ENCODE measurements at regions not wholly inside any gene's neighbourhood (a gene's known extent, or its start where the extent isn't known, plus 50 kb on each side); places are given as distances from the start of the nearest gene placed in this dataset.

DNA sequence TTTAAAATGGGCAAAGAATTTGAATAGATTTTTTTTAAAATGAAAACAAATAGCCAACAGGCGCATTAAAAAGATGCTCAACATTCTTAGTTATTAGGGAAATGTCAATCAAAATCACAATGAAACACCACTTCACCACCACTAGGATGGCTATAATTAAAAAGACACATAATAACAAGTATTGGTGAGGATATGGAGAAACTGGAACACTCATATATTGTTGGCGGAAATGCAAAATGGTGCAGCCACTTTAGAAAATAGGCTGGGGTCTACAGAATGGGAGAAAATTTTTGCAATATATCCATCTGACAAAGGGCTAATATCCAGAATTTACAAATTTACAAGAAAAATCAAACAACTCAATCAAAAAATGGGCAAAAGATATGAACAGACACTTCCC is 107.8 kb upstream of the FOXD3 start:
- TF ChIP-seq, protein P1, sequence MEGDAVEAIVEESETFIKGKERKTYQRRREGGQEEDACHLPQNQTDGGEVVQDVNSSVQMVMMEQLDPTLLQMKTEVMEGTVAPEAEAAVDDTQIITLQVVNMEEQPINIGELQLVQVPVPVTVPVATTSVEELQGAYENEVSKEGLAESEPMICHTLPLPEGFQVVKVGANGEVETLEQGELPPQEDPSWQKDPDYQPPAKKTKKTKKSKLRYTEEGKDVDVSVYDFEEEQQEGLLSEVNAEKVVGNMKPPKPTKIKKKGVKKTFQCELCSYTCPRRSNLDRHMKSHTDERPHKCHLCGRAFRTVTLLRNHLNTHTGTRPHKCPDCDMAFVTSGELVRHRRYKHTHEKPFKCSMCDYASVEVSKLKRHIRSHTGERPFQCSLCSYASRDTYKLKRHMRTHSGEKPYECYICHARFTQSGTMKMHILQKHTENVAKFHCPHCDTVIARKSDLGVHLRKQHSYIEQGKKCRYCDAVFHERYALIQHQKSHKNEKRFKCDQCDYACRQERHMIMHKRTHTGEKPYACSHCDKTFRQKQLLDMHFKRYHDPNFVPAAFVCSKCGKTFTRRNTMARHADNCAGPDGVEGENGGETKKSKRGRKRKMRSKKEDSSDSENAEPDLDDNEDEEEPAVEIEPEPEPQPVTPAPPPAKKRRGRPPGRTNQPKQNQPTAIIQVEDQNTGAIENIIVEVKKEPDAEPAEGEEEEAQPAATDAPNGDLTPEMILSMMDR (IDR thresholded peaks at IDR 0.05) = no peak
- TF ChIP-seq POLR2A (IDR thresholded peaks at IDR 0.05) = no peak

Measured in body of pancreas (tissue), 4 donors.